ENCODE measurements at regions not wholly inside any gene's neighbourhood (a gene's known extent, or its start where the extent isn't known, plus 50 kb on each side); places are given as distances from the start of the nearest gene placed in this dataset.

GRCh38 chr9:85278769-85279168, 463.0 kb downstream of the AGTPBP1 start:
- Histone ChIP-seq H3K4me2 (ENCODE audit: low read length) (no peak overlapping the region), H2AFZ (ENCODE audit: low read length) (no peak overlapping the region), H3K27ac (ENCODE audit: low read depth, low read length, poor library complexity, severe bottlenecking) (no peak overlapping the region), H3K9me3 (ENCODE audit: low read length) (no peaks in the 10 kb centered on the region), H3K4me1 (ENCODE audit: insufficient read depth, low read length, poor library complexity, severe bottlenecking) (no peaks in the 10 kb centered on the region), H3K79me2 (ENCODE audit: insufficient read depth, low read depth, low read length) (no peaks in the 10 kb centered on the region), H4K20me1 (ENCODE audit: insufficient read depth, low read length) (no peaks in the 10 kb centered on the region), H3K9me2 (ENCODE audit: insufficient read depth, low read length) (no peaks in the 10 kb centered on the region), H3K36me3 (ENCODE audit: insufficient read depth, low read length) (no peaks in the 10 kb centered on the region), H3K4me3 (ENCODE audit: low read depth, low read length, poor library complexity, severe bottlenecking) (no peak overlapping the region)
- CTCF ChIA-PET (ENCODE audit: unreplicated experiment), result no interaction called here
- BruUV-seq (replicated peaks), result no TSS peak
- POLR2A ChIA-PET, result interaction anchor here (1.2 kb wide), 1 partner anchor 157 kb away, joined by 3 read pairs; no protein-coding TSS in a partner anchor
- no peak for DNase-seq (ENCODE audit: low spot score)
- no peak for TF ChIP-seq EZH2phosphoT487 (IDR thresholded peaks at IDR 0.05; ENCODE audit: borderline replicate concordance, low read depth, low read length)
- TF ChIP-seq CTCF (conservative IDR thresholded peaks at IDR 0.05; ENCODE audit: low read length), result no peak
- intact Hi-C loops (cut with micrococcal nuclease; ENCODE audit: unreplicated experiment), result no loop called here

- Histone ChIP-seq H3K9me2 (ENCODE audit: insufficient read depth, low read length) (no peaks in the 10 kb centered on the region), H3K27ac (ENCODE audit: low read depth, low read length, poor library complexity, severe bottlenecking) (no peak overlapping the region), H3K4me3 (ENCODE audit: low read depth, low read length, poor library complexity, severe bottlenecking) (no peak overlapping the region), H3K4me1 (ENCODE audit: insufficient read depth, low read length, poor library complexity, severe bottlenecking) (no peaks in the 10 kb centered on the region), H4K20me1 (ENCODE audit: insufficient read depth, low read length) (no peaks in the 10 kb centered on the region), H2AFZ (ENCODE audit: low read length) (no peak overlapping the region), H3K4me2 (ENCODE audit: low read length) (no peak overlapping the region), H3K36me3 (ENCODE audit: insufficient read depth, low read length) (no peaks in the 10 kb centered on the region), H3K9me3 (ENCODE audit: low read length) (no peaks in the 10 kb centered on the region), H3K79me2 (ENCODE audit: insufficient read depth, low read depth, low read length) (no peaks in the 10 kb centered on the region)
- BruUV-seq (replicated peaks), result no TSS peak
- POLR2A ChIA-PET, result interaction anchor here (0.6 kb wide), 2 partner anchors 22 to 23 kb away, joined by 3 to 4 read pairs; no protein-coding TSS in a partner anchor
- no peak for TF ChIP-seq CTCF (conservative IDR thresholded peaks at IDR 0.05; ENCODE audit: low read length)
- TF ChIP-seq EZH2phosphoT487 (IDR thresholded peaks at IDR 0.05; ENCODE audit: borderline replicate concordance, low read depth, low read length), result no peak
- DNase-seq (ENCODE audit: low spot score), result no peak
- CTCF ChIA-PET (ENCODE audit: unreplicated experiment), result no interaction called here
- intact Hi-C loops (cut with micrococcal nuclease; ENCODE audit: unreplicated experiment), result no loop called here
Observed at GRCh38 chr9:85276741-85277140, 465.0 kb downstream of the AGTPBP1 start.

GRCh38 chr9:85269811-85270210, 471.9 kb downstream of the AGTPBP1 start:
- no peak for DNase-seq (ENCODE audit: low spot score)
- no peak overlapping the region for H2AFZ ChIP-seq (ENCODE audit: low read length)
- H3K9me3 ChIP-seq (ENCODE audit: low read length), result no peaks in the 10 kb centered on the region
- H3K36me3 ChIP-seq (ENCODE audit: insufficient read depth, low read length), result no peaks in the 10 kb centered on the region
- CTCF ChIA-PET (ENCODE audit: unreplicated experiment), result no interaction called here
- POLR2A ChIA-PET, result no interaction called here
- H3K79me2 ChIP-seq (ENCODE audit: insufficient read depth, low read depth, low read length), result no peaks in the 10 kb centered on the region
- no peaks in the 10 kb centered on the region for H4K20me1 ChIP-seq (ENCODE audit: insufficient read depth, low read length)
- H3K4me2 ChIP-seq (ENCODE audit: low read length), result no peak overlapping the region
- intact Hi-C loops (cut with micrococcal nuclease; ENCODE audit: unreplicated experiment), result no loop called here
- no peak overlapping the region for H3K4me3 ChIP-seq (ENCODE audit: low read depth, low read length, poor library complexity, severe bottlenecking)
- H3K4me1 ChIP-seq (ENCODE audit: insufficient read depth, low read length, poor library complexity, severe bottlenecking), result no peaks in the 10 kb centered on the region
- H3K27ac ChIP-seq (ENCODE audit: low read depth, low read length, poor library complexity, severe bottlenecking), result no peak overlapping the region
- BruUV-seq (replicated peaks), result no TSS peak
- no peaks in the 10 kb centered on the region for H3K9me2 ChIP-seq (ENCODE audit: insufficient read depth, low read length)
- TF ChIP-seq EZH2phosphoT487 (IDR thresholded peaks at IDR 0.05; ENCODE audit: borderline replicate concordance, low read depth, low read length) (no peak), CTCF (conservative IDR thresholded peaks at IDR 0.05; ENCODE audit: low read length) (no peak)
